HG03097 (cell line): ENCODE measurements at regions not wholly inside any gene's neighbourhood (a gene's known extent, or its start where the extent isn't known, plus 50 kb on each side); places are given as distances from the start of the nearest gene placed in this dataset.

Source experiments
- ATAC-seq: cut with Tn5 transposase; IDR thresholded peaks from one replicate; pipeline ENCODE4 v1.9.1; 2021; ENCODE audit not compliant: unreplicated experiment, low FRiP score

DNA sequence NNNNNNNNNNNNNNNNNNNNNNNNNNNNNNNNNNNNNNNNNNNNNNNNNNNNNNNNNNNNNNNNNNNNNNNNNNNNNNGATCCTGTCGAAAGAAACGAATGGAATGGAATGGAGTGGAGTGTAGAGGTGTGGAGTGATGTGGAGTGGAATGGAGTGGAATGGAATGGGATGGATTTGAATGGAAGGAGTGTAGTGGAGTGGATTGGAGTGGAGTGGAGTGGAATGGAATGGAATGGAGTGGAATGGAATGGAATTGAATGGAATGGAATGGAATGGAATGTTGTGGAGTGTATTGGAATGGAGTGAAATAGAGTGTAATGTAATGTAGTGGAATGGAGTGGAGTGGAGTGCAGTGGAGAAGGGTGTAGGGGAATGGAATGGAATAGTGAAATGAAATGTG is 1275.4 kb upstream of the TPTE start:
- ATAC-seq: peak; percentile 17

- ATAC-seq: peak; percentile 46
Observed at GRCh38 chr21:9246481-9247289, 1274.7 kb upstream of the TPTE start.

GRCh38 chr21:9247290-9247613 is 1274.1 kb upstream of the TPTE start:
- peak; percentile 25 for ATAC-seq

- ATAC-seq: peak; percentile 42
Observed at GRCh38 chr21:9247616-9248317, 1273.6 kb upstream of the TPTE start.
